Lung (tissue), 12 donors: ENCODE measurements at regions not wholly inside any gene's neighbourhood (a gene's known extent, or its start where the extent isn't known, plus 50 kb on each side); places are given as distances from the start of the nearest gene placed in this dataset. TPM values are rescaled to one million over a fixed set of nuclear protein-coding genes. Genes with fewer than 3 reads are reported as not detected.

ENCODE experiments used
- ATAC-seq: fragments of 200-7000 bp; cut with Tn5 transposase; one replicate; pipeline ENCODE4 v1.9.1; 2020; ENCODE audit warnings: moderate number of reproducible peaks; ENCODE audit not compliant: insufficient read depth, low FRiP score
- DNase-seq, 3 donors: peaks; one replicate each; pipeline ENCODE4 v3.0.0-alpha.2; 2013 to 2017
- H3K27ac ChIP-seq, 2 donors: one replicate each; pipeline ENCODE4 v1.5.1; 2013; ENCODE audit warnings: mild to moderate bottlenecking in 2 of 2, moderate library complexity in 2 of 2, control low read depth in 1 of 2, inconsistent platforms in 1 of 2, low read depth in 1 of 2, low read length in 1 of 2
- H3K27me3 ChIP-seq, 3 donors: one replicate each; pipeline ENCODE4 v1.5.1; 2013; ENCODE audit warnings: low read length in 2 of 3; ENCODE audit not compliant: control insufficient read depth in 3 of 3, insufficient read depth in 3 of 3
- H3K36me3 ChIP-seq, 4 donors: one replicate each; pipeline ENCODE4 v1.5.1; 2013; ENCODE audit warnings: low read length in 4 of 4, mild to moderate bottlenecking in 1 of 4, moderate library complexity in 1 of 4; ENCODE audit not compliant: control insufficient read depth in 4 of 4, insufficient read depth in 4 of 4
- H3K4me1 ChIP-seq, 5 donors: one replicate each; pipeline ENCODE4 v1.5.1; 2013; ENCODE audit warnings: low read length in 5 of 5, mild to moderate bottlenecking in 2 of 5, moderate library complexity in 1 of 5; ENCODE audit not compliant: control insufficient read depth in 5 of 5, insufficient read depth in 5 of 5
- H3K4me3 ChIP-seq: one replicate; pipeline ENCODE4 v1.5.1; 2013; ENCODE audit warnings: mild to moderate bottlenecking, control low read depth, moderate library complexity
- H3K9ac ChIP-seq, 2 donors: one replicate each; pipeline ENCODE4 v1.5.1; 2013; ENCODE audit warnings: low read length in 2 of 2, control low read depth in 1 of 2; ENCODE audit not compliant: insufficient read depth in 1 of 2
- H3K9me3 ChIP-seq, 4 donors: one replicate each; pipeline ENCODE4 v1.5.1; 2013; ENCODE audit warnings: low read length in 3 of 4, mild to moderate bottlenecking in 1 of 4, moderate library complexity in 1 of 4; ENCODE audit not compliant: control insufficient read depth in 4 of 4, insufficient read depth in 3 of 4
- CTCF ChIP-seq: IDR thresholded peaks from 2 replicates; pipeline ENCODE4 v1.5.1; 2012; ENCODE audit warnings: mild to moderate bottlenecking; ENCODE audit errors: control extremely low read depth, extremely low read depth
- WGBS, 2 donors: extraction: QIAGEN DNeasy Blood & Tissue Kit; methylation state at CpG; one replicate each; pipeline ENCODE4 v1.1.7; 2013; 5-methylcytosine and 5-hydroxymethylcytosine counted together
- small RNA-seq: library from RNA; depleted of rRNA; stranded (forward); fragments of <200 nt; gene quantifications from one replicate; pipeline ENCODE3, GENCODE V24; 2014; ENCODE audit warnings: low replicate concordance
- donor health status: control.
- donor health status: control.
- donor health status: Bipolar disorder and iron deficiency.
- donor health status: healthy.
- donor health status: DM: yes; HTN: yes; CAD: no.

GRCh38 chr11:33411751-33412150 is 154.6 kb downstream of the HIPK3 start:
- H3K9me3 ChIP-seq = peaks cover 0 to 3% (median 0%) of the 10 kb centered on the region in 4 donors
- H3K4me3 ChIP-seq = no peak overlapping the region
- DNase-seq (no peak), ATAC-seq (no peak)
- no peak for TF ChIP-seq CTCF
- no peaks in the 10 kb centered on the region for H3K4me1 ChIP-seq
- H3K27ac ChIP-seq = no peak overlapping the region
- H3K27me3 ChIP-seq = peaks cover 0 to 3% (median 0%) of the 10 kb centered on the region in 3 donors
- no peak overlapping the region for H3K9ac ChIP-seq
- H3K36me3 ChIP-seq = no peaks in the 10 kb centered on the region
- 80 to 89% methylated on average over 4 of the region's 4 CpGs for WGBS, 2 donors

GRCh38 chr11:33410086-33410765 is 153.0 kb downstream of the HIPK3 start:
- no peak overlapping the region for H3K9ac ChIP-seq
- ATAC-seq = no peak
- peaks cover 0 to 3% (median 0%) of the 10 kb centered on the region in 3 donors for H3K27me3 ChIP-seq
- H3K9me3 ChIP-seq = peaks cover 0 to under 1% (median 0%) of the 10 kb centered on the region in 4 donors
- WGBS, 2 donors = 62 to 66% methylated on average over 4 of the region's 4 CpGs
- H3K4me1 ChIP-seq = no peaks in the 10 kb centered on the region
- H3K27ac ChIP-seq = no peak overlapping the region
- H3K36me3 ChIP-seq = no peaks in the 10 kb centered on the region
- no peak for DNase-seq
- no peak overlapping the region for H3K4me3 ChIP-seq
- TF ChIP-seq CTCF = no peak

Small RNA genes in the stretch of these regions (small RNA-seq; reads per million reads assigned to genes)
- not detected for gene AL133399.1
